ENCODE measurements at regions not wholly inside any gene's neighbourhood (a gene's known extent, or its start where the extent isn't known, plus 50 kb on each side); places are given as distances from the start of the nearest gene placed in this dataset.

GRCh38 chr10:78448470-78448869 is 414.8 kb downstream of the RPS24 start:
- WGBS, 2 donors = 84 to 93% methylated on average over 4 of the region's 4 CpGs
- no peaks in the 10 kb centered on the region for H3K36me3 ChIP-seq

GRCh38 chr10:78448994-78449418 is 415.3 kb downstream of the RPS24 start:
- no peak overlapping the region for H3K27ac ChIP-seq
- no peaks in the 10 kb centered on the region for H3K36me3 ChIP-seq
- 96 to 98% methylated on average over 2 of the region's 2 CpGs for WGBS, 2 donors
- TF ChIP-seq POLR2A (IDR thresholded peaks at IDR 0.05) (no peak), CTCF (IDR thresholded peaks at IDR 0.05) (no peak), EP300 (IDR thresholded peaks at IDR 0.05) (no peak)
- no peak overlapping the region for H3K4me3 ChIP-seq
- no peaks in the 10 kb centered on the region for H3K27me3 ChIP-seq
- no peaks in the 10 kb centered on the region for H3K9me3 ChIP-seq
- no peak for DNase-seq (ENCODE audit: low spot score in 2 of 2)
- H3K4me1 ChIP-seq = peaks cover 0 to 8% (median 3%) of the 10 kb centered on the region in 4 donors

More at GRCh38 chr10:78448470-78448869, 414.8 kb downstream of the RPS24 start:
- H3K4me1 ChIP-seq = peaks cover 0 to 8% (median 3%) of the 10 kb centered on the region in 4 donors
- H3K27ac ChIP-seq = no peak overlapping the region
- no peaks in the 10 kb centered on the region for H3K27me3 ChIP-seq
- H3K9me3 ChIP-seq = no peaks in the 10 kb centered on the region
- H3K4me3 ChIP-seq = no peak overlapping the region
- DNase-seq (ENCODE audit: low spot score in 2 of 2) = no peak
- no peak for TF ChIP-seq EP300 (IDR thresholded peaks at IDR 0.05)
- no peak for TF ChIP-seq POLR2A (IDR thresholded peaks at IDR 0.05)
- TF ChIP-seq CTCF (IDR thresholded peaks at IDR 0.05) = no peak

- H3K36me3 ChIP-seq = no peaks in the 10 kb centered on the region
- no peaks in the 10 kb centered on the region for H3K9me3 ChIP-seq
- WGBS, 2 donors = 89 to 95% methylated on average over 4 of the region's 4 CpGs
- no peak overlapping the region for H3K4me3 ChIP-seq
- no peaks in the 10 kb centered on the region for H3K27me3 ChIP-seq
- peaks cover 0 to 8% (median 3%) of the 10 kb centered on the region in 4 donors for H3K4me1 ChIP-seq
- TF ChIP-seq EP300 (IDR thresholded peaks at IDR 0.05) = no peak
- TF ChIP-seq POLR2A (IDR thresholded peaks at IDR 0.05) = no peak
- TF ChIP-seq CTCF (IDR thresholded peaks at IDR 0.05) = no peak
- no peak overlapping the region for H3K27ac ChIP-seq
- no peak for DNase-seq (ENCODE audit: low spot score in 2 of 2)
Observed at GRCh38 chr10:78449554-78449953, 415.9 kb downstream of the RPS24 start.

GRCh38 chr10:78450239-78450638 is 416.6 kb downstream of the RPS24 start:
- TF ChIP-seq POLR2A (IDR thresholded peaks at IDR 0.05) (no peak), CTCF (IDR thresholded peaks at IDR 0.05) (no peak), EP300 (IDR thresholded peaks at IDR 0.05) (no peak)
- Histone ChIP-seq H3K27me3 (no peaks in the 10 kb centered on the region), H3K27ac (no peak overlapping the region), H3K4me3 (no peak overlapping the region), H3K36me3 (no peaks in the 10 kb centered on the region), H3K9me3 (no peaks in the 10 kb centered on the region), H3K4me1 (peaks cover 0 to 8% (median 3%) of the 10 kb centered on the region in 4 donors)
- DNase-seq (ENCODE audit: low spot score in 2 of 2) = no peak
- WGBS, 2 donors = 72 to 90% methylated on average over 3 of the region's 3 CpGs

GRCh38 chr10:78450807-78451485 is 417.3 kb downstream of the RPS24 start:
- Histone ChIP-seq H3K36me3 (no peaks in the 10 kb centered on the region), H3K27me3 (no peaks in the 10 kb centered on the region), H3K27ac (no peak overlapping the region), H3K9me3 (no peaks in the 10 kb centered on the region), H3K4me3 (no peak overlapping the region), H3K4me1 (peaks cover 0 to 8% (median 3%) of the 10 kb centered on the region in 4 donors)
- whole genome bisulfite sequencing, 2 donors = 80 to 91% methylated on average over 6 of the region's 6 CpGs
- no peak for DNase-seq (ENCODE audit: low spot score in 2 of 2)
- no peak for TF ChIP-seq POLR2A (IDR thresholded peaks at IDR 0.05)
- no peak for TF ChIP-seq EP300 (IDR thresholded peaks at IDR 0.05)
- no peak for TF ChIP-seq CTCF (IDR thresholded peaks at IDR 0.05)

Measured in tibial nerve (tissue), 4 donors.